ENCODE measurements at regions not wholly inside any gene's neighbourhood (a gene's known extent, or its start where the extent isn't known, plus 50 kb on each side); places are given as distances from the start of the nearest gene placed in this dataset.

DNA sequence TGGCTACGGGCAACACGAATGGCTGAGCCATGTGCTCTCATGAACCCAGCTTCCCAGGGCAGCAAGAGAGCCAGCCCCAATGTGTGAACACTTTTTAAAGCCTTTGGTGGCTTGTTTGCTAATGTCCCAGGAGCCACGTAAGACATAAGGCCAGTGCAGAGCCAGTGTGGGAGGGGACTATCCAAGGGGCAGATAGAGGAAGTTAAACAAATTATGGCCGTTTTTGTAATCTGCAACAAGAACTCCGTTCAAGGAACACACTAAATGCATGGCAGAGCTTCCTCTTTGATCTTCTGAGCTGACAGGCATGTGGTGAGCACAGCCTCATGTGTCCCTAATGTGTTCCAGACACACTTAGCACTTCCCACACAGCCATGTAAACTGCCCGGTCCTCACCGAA lies 133.3 kb downstream of the TEX36 start:
- TF ChIP-seq, protein P1, sequence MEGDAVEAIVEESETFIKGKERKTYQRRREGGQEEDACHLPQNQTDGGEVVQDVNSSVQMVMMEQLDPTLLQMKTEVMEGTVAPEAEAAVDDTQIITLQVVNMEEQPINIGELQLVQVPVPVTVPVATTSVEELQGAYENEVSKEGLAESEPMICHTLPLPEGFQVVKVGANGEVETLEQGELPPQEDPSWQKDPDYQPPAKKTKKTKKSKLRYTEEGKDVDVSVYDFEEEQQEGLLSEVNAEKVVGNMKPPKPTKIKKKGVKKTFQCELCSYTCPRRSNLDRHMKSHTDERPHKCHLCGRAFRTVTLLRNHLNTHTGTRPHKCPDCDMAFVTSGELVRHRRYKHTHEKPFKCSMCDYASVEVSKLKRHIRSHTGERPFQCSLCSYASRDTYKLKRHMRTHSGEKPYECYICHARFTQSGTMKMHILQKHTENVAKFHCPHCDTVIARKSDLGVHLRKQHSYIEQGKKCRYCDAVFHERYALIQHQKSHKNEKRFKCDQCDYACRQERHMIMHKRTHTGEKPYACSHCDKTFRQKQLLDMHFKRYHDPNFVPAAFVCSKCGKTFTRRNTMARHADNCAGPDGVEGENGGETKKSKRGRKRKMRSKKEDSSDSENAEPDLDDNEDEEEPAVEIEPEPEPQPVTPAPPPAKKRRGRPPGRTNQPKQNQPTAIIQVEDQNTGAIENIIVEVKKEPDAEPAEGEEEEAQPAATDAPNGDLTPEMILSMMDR (conservative IDR thresholded peaks at IDR 0.05; ENCODE audit: low read length), result no peak
- TF ChIP-seq EZH2phosphoT487 (IDR thresholded peaks at IDR 0.05; ENCODE audit: borderline replicate concordance, low read depth, low read length), result no peak

Data from OCI-LY7 (cell line).